ENCODE measurements at regions not wholly inside any gene's neighbourhood (a gene's known extent, or its start where the extent isn't known, plus 50 kb on each side); places are given as distances from the start of the nearest gene placed in this dataset.

DNA sequence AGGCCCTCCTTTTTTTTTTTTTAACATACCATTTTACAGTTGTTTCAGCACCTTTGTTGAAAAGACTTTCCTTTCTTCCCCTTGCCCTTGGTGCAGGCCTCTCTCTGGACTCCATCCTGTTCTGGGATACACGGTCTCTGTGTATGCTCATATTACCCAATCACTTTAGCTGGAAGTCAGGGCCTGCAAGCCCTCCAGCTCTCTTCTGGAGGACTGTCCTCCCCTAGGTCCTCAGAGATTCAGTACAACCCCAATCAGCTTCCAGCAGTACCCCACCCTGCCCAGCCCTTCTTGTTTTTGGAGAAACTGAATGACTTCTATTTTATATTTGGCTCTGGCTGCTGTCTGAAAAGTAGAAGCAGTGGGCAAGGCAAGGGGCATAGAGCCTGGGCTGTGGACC, 270.8 kb downstream of the KLF13 start:
- intact Hi-C loops (cut with DNase I) = no loop called here

GRCh38 chr15:31598620-31599019, 272.0 kb downstream of the KLF13 start:
- no peaks in the 10 kb centered on the region for H3K36me3 ChIP-seq
- no peak overlapping the region for H3K27ac ChIP-seq
- no peaks in the 10 kb centered on the region for H3K9me3 ChIP-seq
- intact Hi-C loops (cut with DNase I) = no loop called here
- H3K27me3 ChIP-seq = no peaks in the 10 kb centered on the region
- WGBS (ENCODE audit: insufficient coverage, low coverage, low lambda C conversion rate, missing lambda C conversion rate) = 40% methylated on average over 1 of the region's 7 CpGs
- H3K4me1 ChIP-seq = no peaks in the 10 kb centered on the region
- no peak for DNase-seq
- no peak for TF ChIP-seq CTCF (IDR thresholded peaks at IDR 0.05)
- TF ChIP-seq POLR2A (IDR thresholded peaks at IDR 0.05) = no peak
- no peak for ATAC-seq
- H3K4me3 ChIP-seq = no peak overlapping the region

More for the DNA sequence above, 270.8 kb downstream of the KLF13 start:
- WGBS (ENCODE audit: insufficient coverage, low coverage, low lambda C conversion rate, missing lambda C conversion rate) = 78% methylated on average over 1 of the region's 1 CpG
- H3K4me1 ChIP-seq = no peaks in the 10 kb centered on the region
- H3K27me3 ChIP-seq = no peaks in the 10 kb centered on the region
- H3K9me3 ChIP-seq = no peaks in the 10 kb centered on the region
- TF ChIP-seq CTCF (IDR thresholded peaks at IDR 0.05) = no peak
- TF ChIP-seq POLR2A (IDR thresholded peaks at IDR 0.05) = no peak
- no peak for ATAC-seq
- H3K4me3 ChIP-seq = no peak overlapping the region
- no peaks in the 10 kb centered on the region for H3K36me3 ChIP-seq
- H3K27ac ChIP-seq = no peak overlapping the region
- DNase-seq = no peak

DNA sequence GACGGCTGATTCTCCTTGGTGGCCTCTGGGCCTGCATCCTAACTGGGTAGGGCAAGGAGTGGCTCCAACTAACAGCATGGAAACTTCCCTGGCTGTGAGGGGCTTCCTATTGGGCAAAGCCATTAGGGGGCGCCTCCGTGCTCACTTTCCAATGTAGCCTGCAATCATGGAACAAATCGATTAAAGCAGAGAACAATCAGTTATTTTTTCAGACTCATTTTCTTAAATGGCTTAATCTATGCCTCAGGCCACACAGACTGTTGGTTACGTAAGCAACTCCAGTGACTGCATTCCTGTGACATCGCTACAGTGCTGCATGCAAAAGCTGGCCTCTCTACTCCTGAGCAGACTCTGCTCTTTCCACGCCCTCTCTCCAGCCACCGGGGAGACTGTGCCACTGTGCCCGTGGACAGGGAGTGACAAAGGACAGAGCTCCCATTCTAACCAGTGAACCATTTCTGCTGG, 278.9 kb downstream of the KLF13 start:
- ATAC-seq = no peak

GRCh38 chr15:31606194-31606669, 279.6 kb downstream of the KLF13 start:
- H3K4me1 ChIP-seq = no peaks in the 10 kb centered on the region
- TF ChIP-seq POLR2A (IDR thresholded peaks at IDR 0.05) (no peak), CTCF (IDR thresholded peaks at IDR 0.05) (no peak)
- H3K27ac ChIP-seq = no peak overlapping the region
- DNase-seq (no peak), ATAC-seq (no peak)
- H3K9me3 ChIP-seq = no peaks in the 10 kb centered on the region
- WGBS (ENCODE audit: insufficient coverage, low coverage, low lambda C conversion rate, missing lambda C conversion rate) = 80% methylated on average over 5 of the region's 5 CpGs
- no peak overlapping the region for H3K4me3 ChIP-seq
- no peaks in the 10 kb centered on the region for H3K27me3 ChIP-seq
- intact Hi-C loops (cut with DNase I) = no loop called here
- H3K36me3 ChIP-seq = no peaks in the 10 kb centered on the region

More for the DNA sequence above, 278.9 kb downstream of the KLF13 start:
- no peak overlapping the region for H3K4me3 ChIP-seq
- no peaks in the 10 kb centered on the region for H3K9me3 ChIP-seq
- no peak for TF ChIP-seq CTCF (IDR thresholded peaks at IDR 0.05)
- TF ChIP-seq POLR2A (IDR thresholded peaks at IDR 0.05) = no peak
- WGBS (ENCODE audit: insufficient coverage, low coverage, low lambda C conversion rate, missing lambda C conversion rate) = 75% methylated on average over 3 of the region's 9 CpGs
- H3K27me3 ChIP-seq = no peaks in the 10 kb centered on the region
- H3K36me3 ChIP-seq = no peaks in the 10 kb centered on the region
- no peak for DNase-seq
- H3K27ac ChIP-seq = no peak overlapping the region
- no peaks in the 10 kb centered on the region for H3K4me1 ChIP-seq
- intact Hi-C loops (cut with DNase I) = no loop called here

All from right lobe of liver (tissue), 6 donors.